GM21367 (cell line): ENCODE measurements at regions not wholly inside any gene's neighbourhood (a gene's known extent, or its start where the extent isn't known, plus 50 kb on each side); places are given as distances from the start of the nearest gene placed in this dataset.
A peak's percentile ranks its signal among the peaks of the same experiment; 100 is the strongest.
"Not testable (repeated sequence)": the region's sequence is repeated elsewhere in the genome, so short reads cannot be mapped to it uniquely, and the experiment has no call there.

ENCODE experiments used
- ATAC-seq: cut with Tn5 transposase; IDR thresholded peaks from one replicate; pipeline ENCODE4 v1.9.1; 2021; ENCODE audit not compliant: unreplicated experiment

- no peak for ATAC-seq
Measured at GRCh38 chr4:189832528-189832927, 108.1 kb upstream of the FRG1 start.

DNA sequence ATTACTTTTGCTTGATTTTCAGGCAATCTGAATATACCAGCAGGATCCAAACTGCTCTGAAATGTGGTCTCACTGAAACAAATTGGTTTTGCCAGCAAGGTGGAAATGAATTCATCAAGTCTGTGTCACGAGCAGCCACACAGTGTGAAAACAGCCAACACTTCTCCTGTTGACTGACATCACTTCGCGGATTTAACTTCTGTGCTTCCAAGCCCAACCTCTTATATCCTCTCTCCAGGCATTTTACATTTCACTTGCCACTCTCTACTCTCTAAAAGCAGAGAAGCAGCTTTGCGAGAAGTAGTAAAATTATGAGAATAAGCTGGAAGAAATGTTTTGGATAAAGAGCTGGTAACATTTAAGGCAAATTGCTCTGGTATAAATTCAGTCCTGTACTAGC is 106.1 kb upstream of the FRG1 start:
- ATAC-seq: no peak

DNA sequence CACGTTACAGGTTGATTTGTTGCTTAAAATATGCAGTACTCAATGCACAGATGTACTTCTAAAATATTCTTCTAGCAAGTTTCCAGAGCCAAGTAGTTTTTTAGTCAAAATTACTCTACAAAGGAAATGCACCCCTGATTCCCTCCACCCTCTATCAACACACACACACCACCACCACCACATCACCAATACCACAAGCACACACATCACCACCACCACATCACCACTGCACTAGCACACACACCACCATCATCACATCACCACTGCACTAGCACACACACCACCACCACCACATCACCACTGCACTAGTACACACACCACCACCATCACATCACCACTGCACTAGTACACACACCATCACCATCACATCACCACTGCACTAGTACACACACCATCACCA is 105.2 kb upstream of the FRG1 start:
- no peak for ATAC-seq

DNA sequence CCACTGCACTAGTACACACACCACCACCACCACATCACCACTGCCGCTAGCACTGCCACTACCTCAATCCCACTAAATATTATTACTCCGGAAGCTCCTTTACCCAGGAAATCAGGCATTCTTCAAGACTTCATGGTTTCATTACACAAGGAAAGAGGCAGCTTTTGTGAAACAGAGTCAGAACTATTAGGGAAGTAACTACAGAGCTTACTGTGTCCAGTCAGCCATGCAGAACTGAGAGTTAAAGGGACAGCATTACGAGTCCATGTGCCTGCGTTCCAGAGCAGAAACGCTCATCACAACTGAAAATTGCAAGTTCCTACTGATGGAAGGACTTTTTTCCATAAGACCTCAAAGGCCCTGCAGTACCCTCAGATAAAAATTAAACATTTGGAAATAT is 103.2 kb upstream of the FRG1 start:
- no peak for ATAC-seq

- no peak for ATAC-seq
Measured at GRCh38 chr4:189838821-189839497, 101.7 kb upstream of the FRG1 start.

- ATAC-seq: no peak
Measured at GRCh38 chr4:189840356-189840755, 100.3 kb upstream of the FRG1 start.

DNA sequence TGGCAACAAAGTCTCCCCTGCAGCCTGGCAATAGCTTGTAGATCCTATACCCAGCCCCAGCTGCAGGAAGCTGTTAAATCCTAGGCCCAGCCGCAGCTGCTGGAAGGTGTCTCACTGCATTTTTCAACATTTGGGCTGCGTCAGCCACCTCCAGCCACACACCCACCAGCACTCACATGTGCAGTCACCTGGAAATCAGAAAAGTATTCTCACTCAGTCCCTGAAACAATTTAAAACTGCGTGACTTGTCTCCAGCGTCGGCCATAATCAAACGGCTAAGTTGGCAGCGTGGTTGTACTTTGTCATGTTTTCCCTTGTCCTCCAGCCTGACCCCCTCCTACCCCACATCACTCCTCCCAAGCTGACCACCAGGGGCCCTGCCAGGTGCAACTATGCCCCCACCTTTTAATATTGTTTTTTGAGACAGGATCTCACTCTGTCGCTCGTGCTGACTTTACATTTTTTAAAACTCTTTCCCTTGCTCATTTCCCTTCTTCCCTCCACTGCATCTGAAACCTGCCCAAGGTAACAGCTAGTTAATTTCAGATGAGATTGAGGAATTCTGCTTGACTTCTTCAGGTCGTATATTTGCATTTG is 97.2 kb upstream of the FRG1 start:
- ATAC-seq: no peak

DNA sequence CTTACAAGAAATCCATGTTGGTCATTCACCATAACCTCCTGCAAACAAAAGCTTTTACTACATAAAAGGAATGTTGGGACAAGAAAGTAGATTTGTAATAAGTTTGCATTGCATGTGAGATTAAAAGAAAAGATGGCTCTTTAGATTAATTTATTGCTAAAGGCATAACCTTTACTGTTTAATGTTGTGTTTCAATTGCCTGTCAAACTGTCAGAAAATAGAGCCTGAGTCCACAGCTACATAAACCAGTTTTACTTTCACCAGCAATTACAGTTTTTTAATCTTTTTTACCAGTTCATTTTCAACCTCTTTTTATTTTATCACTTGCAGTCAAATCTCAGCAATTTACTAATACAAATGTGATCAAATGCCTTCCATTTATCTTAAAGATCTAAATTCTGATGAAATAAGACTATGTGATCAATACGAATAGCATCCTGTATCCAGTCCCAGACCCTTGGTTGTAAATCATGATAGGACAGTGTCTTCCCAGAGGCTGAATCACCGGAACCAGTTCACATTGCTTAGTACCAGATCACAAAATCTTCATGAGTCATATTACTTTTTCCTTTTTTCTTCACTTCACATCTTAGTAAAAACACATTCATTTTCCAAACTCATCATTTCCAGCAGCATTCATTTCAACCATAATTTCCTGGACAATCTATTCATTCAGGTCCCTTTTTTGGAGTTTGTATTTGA is 95.4 kb upstream of the FRG1 start:
- ATAC-seq: no peak

DNA sequence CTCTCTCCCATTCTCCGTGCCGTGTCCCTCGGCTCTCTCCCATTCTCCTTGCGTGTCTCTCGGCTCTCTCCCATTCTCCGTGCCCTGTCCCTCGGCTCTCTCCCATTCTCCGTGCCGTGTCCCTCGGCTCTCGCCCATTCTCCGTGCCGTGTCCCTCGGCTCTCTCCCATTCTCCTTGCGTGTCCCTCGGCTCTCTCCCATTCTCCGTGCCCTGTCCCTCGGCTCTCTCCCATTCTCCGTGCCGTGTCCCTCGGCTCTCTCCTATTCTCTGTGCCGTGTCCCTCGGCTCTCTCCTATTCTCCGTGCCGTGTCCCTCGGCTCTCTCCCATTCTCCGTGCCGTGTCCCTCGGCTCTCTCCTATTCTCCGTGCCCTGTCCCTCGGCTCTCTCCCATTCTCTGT is 94.6 kb upstream of the FRG1 start:
- ATAC-seq: not testable (repeated sequence)

DNA sequence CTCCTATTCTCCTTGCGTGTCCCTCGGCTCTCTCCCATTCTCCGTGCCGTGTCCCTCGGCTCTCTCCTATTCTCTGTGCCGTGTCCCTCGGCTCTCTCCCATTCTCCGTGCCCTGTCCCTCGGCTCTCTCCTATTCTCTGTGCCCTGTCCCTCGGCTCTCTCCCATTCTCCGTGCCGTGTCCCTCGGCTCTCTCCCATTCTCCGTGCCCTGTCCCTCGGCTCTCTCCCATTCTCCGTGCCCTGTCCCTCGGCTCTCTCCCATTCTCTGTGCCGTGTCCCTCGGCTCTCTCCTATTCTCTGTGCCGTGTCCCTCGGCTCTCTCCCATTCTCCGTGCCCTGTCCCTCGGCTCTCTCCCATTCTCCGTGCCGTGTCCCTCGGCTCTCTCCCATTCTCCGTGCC is 94.1 kb upstream of the FRG1 start:
- not testable (repeated sequence) for ATAC-seq

DNA sequence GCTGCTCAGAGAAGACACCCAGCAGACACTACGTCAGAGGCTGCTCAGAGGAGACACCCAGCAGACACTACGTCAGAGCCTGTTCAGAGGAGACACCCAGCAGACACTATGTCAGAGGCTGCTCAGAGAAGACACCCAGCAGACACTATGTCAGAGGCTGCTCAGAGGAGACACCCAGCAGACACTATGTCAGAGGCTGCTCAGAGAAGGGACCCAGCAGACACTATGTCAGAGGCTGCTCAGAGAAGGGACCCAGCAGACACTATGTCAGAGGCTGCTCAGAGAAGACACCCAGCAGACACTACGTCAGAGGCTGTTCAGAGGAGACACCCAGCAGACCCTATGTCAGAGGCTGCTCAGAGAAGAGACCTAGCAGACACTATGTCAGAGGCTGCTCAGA is 92.0 kb upstream of the FRG1 start:
- ATAC-seq: not testable (repeated sequence)

- ATAC-seq: no peak
Measured at GRCh38 chr4:189850239-189850856, 90.3 kb upstream of the FRG1 start.

DNA sequence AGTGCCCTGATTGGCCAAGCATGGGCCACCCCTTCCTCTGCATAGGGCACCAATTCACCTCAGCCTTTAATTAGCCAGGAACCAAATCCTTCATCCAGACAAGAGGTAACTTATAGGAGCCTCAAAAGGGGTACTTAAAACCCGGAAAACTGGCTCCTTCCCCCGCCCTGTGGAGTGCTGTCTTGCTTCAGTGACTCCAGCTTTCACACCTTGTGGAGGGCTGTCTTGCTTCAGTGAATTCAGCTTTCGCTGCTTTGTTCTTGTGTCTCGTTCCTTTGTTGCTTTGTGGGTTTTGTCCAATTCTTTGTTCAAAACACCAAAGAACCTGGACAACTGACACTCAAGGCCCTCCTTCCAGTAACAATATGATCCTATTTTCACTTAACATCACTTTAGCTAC is 82.2 kb upstream of the FRG1 start:
- peak; percentile 91 for ATAC-seq

GRCh38 chr4:189861101-189861500 is 79.6 kb upstream of the FRG1 start:
- no peak for ATAC-seq

- ATAC-seq: no peak
Measured at GRCh38 chr4:189869236-189869635, 71.4 kb upstream of the FRG1 start.

DNA sequence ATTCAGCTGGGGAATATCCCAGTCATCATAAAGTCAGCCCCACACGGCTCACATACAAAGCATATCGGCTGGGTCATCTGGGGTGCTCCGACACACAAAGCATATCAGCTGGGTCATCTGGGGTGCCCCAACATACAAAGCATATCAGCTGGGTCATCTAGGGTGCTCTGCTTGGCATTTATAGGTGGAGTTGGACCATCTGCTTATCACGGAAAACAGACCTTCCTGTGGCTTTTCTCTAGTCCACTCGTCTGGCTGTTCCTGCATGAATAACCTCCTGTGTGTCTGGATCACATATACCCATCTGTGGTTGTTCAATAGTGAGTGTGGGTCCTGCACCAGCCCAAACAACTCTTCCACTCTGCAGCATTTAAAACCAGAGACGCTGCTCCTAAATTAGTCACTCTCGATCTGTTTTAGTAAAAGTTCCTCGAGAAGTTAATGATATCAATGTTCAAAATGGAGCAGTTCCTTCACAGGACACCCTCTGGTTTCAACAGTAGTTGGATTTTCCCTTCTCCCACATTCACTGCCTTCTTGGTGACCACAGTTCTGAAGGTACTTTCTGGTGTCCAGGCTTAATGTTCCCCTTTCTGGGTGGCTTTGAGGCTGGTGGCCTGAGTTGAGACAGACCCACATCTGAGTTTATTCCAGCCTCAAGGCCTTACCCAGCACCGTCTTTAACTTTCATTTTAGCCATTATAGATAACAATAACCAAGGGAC is 70.0 kb upstream of the FRG1 start:
- no peak for ATAC-seq

- ATAC-seq: no peak
Measured at GRCh38 chr4:189874591-189874990, 66.1 kb upstream of the FRG1 start.

- not testable (repeated sequence) for ATAC-seq
Measured at GRCh38 chr4:189881190-189881589, 59.5 kb upstream of the FRG1 start.

GRCh38 chr4:189888407-189888806 is 52.3 kb upstream of the FRG1 start:
- not testable (repeated sequence) for ATAC-seq
